GM12875 (cell line): ENCODE measurements at regions not wholly inside any gene's neighbourhood (a gene's known extent, or its start where the extent isn't known, plus 50 kb on each side); places are given as distances from the start of the nearest gene placed in this dataset.

Source experiments
- H3K4me3 ChIP-seq: one replicate; pipeline ENCODE4 v1.5.1; 2011; ENCODE audit warnings: low read depth, low read length, control low read depth
- TF ChIP-seq, protein P1 (sequence below): IDR thresholded peaks from 2 replicates; pipeline ENCODE4 v1.5.1; 2011; ENCODE audit warnings: low read depth, mild to moderate bottlenecking, control low read depth, inconsistent platforms, low read length, moderate library complexity, borderline replicate concordance; ENCODE audit not compliant: insufficient read depth

DNA sequence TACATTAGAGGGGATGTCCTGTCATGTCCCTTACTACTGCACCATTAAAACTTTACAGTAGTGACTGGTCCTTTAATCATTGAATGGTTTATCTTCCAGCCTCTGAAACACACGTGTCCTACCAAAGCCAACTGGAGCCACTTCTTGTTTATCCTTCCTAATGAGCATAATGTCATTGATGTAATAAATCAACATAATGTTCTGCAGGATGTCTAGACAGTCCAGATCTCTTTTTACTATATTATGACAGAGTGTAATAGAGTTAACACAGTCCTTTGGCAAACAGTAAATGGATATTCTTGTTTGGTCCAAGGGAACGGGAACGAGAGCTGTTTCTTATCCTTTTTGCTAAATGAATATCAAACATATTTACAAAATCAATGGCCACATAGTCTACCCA is 88.1 kb upstream of the PTPRD start:
- TF ChIP-seq, protein P1, sequence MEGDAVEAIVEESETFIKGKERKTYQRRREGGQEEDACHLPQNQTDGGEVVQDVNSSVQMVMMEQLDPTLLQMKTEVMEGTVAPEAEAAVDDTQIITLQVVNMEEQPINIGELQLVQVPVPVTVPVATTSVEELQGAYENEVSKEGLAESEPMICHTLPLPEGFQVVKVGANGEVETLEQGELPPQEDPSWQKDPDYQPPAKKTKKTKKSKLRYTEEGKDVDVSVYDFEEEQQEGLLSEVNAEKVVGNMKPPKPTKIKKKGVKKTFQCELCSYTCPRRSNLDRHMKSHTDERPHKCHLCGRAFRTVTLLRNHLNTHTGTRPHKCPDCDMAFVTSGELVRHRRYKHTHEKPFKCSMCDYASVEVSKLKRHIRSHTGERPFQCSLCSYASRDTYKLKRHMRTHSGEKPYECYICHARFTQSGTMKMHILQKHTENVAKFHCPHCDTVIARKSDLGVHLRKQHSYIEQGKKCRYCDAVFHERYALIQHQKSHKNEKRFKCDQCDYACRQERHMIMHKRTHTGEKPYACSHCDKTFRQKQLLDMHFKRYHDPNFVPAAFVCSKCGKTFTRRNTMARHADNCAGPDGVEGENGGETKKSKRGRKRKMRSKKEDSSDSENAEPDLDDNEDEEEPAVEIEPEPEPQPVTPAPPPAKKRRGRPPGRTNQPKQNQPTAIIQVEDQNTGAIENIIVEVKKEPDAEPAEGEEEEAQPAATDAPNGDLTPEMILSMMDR: no peak
- no peak overlapping the region for H3K4me3 ChIP-seq

DNA sequence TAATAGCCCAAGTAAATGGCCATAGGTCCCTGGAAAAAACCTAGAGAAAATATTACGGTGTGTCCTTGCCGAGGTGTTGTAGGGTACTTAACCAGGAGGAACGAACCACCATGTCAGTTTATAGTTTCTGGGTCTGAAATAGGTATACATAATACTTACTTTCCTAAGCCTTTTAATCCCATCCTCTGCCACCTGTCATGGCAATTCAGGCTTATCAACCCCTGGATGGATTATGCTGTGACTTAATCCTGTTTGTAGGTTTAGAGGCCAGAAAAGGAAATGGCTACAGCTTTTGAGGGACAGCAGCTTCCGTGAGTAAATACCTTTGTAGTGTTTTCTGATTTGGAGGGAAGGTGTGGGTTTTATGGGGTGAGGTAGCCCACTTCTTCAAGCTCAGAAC is 89.1 kb upstream of the PTPRD start:
- H3K4me3 ChIP-seq: no peak overlapping the region
- TF ChIP-seq, protein P1: no peak

DNA sequence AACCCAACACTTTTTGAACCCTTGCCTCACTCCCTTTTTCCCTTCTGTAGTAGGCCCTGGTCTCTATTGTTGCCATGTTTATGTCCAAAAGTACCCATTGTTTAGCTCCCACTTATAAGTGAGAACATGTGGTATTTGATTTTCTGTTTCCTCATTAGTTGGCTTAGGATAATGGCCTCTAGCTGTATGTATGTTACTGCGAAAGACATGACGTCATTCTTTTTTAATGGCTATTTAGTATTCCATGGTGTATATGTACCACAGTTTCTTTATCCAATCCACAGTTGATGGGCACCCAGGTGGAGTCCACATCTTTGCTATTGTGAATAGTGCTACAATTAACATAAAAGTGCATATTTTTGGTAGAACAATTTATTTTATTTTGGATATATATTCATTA is 90.3 kb upstream of the PTPRD start:
- TF ChIP-seq, protein P1: no peak

DNA sequence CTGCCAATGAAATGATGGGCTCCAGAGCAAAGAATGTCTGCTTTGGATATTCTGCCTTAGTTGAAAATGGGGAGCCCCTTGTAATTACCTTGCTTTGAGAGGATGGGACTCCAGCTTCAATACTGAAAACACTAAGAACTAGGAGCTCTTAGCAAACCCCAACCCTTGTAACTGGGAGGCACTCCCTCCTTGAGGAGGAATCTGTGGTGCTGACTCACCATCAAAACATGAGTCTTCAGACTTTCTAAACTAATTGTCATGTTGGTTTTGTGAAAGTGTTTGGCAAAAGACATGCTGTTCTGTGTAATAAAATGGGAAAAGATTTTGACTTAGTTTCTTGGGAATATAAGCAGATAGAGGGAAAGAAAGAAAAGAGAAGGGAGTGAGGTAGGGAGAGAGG is 91.9 kb upstream of the PTPRD start:
- TF ChIP-seq, protein P1: no peak
- no peak overlapping the region for H3K4me3 ChIP-seq

More for the DNA sequence above, 90.3 kb upstream of the PTPRD start:
- H3K4me3 ChIP-seq: no peak overlapping the region

DNA sequence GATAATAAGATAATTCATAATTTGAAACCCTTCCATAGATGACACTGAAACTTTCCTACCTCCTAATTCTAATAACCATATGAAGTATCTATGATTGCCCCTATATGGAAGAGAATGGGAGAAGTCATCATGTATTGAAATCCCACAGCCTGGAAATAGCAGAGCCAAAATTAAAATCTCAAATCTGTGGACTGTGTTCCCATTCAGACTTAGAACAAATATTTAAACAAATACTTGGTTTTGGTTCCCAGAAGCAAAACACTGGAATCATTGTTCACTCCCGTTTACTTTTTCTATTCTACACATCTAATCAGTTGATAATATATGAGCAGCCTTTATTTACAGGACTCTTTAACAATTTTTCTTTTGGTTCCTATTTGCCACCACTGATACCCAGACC is 92.6 kb upstream of the PTPRD start:
- H3K4me3 ChIP-seq: no peak overlapping the region
- TF ChIP-seq, protein P1: no peak

DNA sequence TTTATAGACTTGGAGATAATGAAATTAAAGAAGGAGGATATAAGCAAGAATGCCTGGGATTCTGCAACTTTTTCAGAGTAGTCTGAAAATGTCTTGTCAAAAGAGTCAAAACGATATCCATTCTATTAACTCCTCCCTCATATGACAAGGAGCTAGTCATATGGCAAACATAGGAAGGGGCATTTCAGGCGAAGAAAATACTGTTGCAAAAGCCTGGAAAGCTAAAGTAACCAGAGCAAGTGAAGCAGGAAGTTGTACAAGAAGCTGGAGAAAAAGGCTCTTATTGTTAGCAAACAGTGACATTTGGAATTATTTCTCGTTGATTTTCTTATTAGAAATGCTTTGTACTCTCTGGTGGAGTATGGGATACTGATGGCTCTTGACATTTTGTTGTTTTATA is 94.0 kb upstream of the PTPRD start:
- no peak overlapping the region for H3K4me3 ChIP-seq
- TF ChIP-seq, protein P1: no peak

DNA sequence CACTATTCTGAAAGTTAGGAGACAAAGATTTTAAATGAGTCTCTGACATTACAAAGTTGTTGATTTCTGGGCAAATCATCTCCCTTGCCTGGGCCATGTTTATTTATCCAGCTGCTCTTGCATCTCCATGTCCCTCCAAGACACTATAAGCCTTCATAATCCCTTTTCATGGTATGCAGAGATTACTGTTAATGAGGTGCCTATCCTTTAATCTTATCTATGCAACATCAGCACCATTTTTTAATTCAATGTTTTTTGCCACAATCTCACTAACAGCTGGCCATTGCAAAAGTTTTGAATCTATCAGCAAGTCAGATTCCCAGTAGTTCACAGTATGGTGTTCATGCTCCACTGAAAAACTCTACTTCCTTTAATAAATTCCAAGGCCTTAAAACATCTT is 108.5 kb upstream of the PTPRD start:
- TF ChIP-seq, protein P1: no peak
- H3K4me3 ChIP-seq: no peak overlapping the region
